HepG2 (cell line): ENCODE measurements at regions not wholly inside any gene's neighbourhood (a gene's known extent, or its start where the extent isn't known, plus 50 kb on each side); places are given as distances from the start of the nearest gene placed in this dataset.

Source experiments
- ATAC-seq: fragments of 200-7000 bp; cut with Tn5 transposase; 3 replicates; pipeline ENCODE4 v1.9.1; 2020; ENCODE audit warnings: mild to moderate bottlenecking, moderate library complexity
- BruUV-seq: library from RNA; stranded (reverse); fragments of 400-500 nt; replicated peaks from 2 replicates; lab custom pipeline; 2021; lab: Mats Ljungman, UMichigan
- CTCF ChIA-PET: fragments of 300-600 bp; formaldehyde crosslinking; extraction: SDS; loops from one replicate; lab custom pipeline; 2021; ENCODE audit warnings: low total read pairs, inconsistent platforms, low intra/inter-chr PET ratio; lab: Yijun Ruan, JAX
- POLR2A ChIA-PET: fragments of 350-600 bp; sonication (Branson Sonifier 250); formaldehyde crosslinking; loops from one replicate; lab custom pipeline; 2020; ENCODE audit warnings: antibody characterized with exemption, inconsistent platforms; lab: Yijun Ruan, JAX
- DNase-seq: peaks from one replicate; pipeline ENCODE4 v3.0.0-alpha.2; 2015; ENCODE audit warnings: low spot score
- FAIRE-seq: peaks from 3 replicates; lab custom pipeline; 2011; peaks lifted over from hg19 to GRCh38; lab: Jason Lieb, UNC
- H2AFZ ChIP-seq: one replicate; pipeline ENCODE4 v1.6.1; 2011; ENCODE audit warnings: low read length, inconsistent platforms
- H3K27ac ChIP-seq: fragments of 300-600 bp; 3 replicates; pipeline ENCODE4 v1.8.0; 2011; ENCODE audit warnings: mixed run types, mild to moderate bottlenecking, mixed read lengths, low read length, inconsistent platforms; ENCODE audit not compliant: insufficient read depth; ENCODE audit errors: extremely low read length
- H3K27me3 ChIP-seq, 2 experiments: fragments of 200-600 bp in 1 of 2; 2 replicates in 1 of 2; 3 replicates in 1 of 2; pipeline versions ENCODE4 v1.6.0 to v1.8.0; 2011; ENCODE audit warnings: low read length in 2 of 2, mild to moderate bottlenecking in 2 of 2, moderate library complexity in 2 of 2, inconsistent platforms in 1 of 2; ENCODE audit not compliant: insufficient read depth in 2 of 2, control insufficient read depth in 1 of 2
- H3K36me3 ChIP-seq, 2 experiments: fragments of 200-600 bp in 1 of 2; replicated peaks in 1 of 2; 2 replicates in 1 of 2; 3 replicates in 1 of 2; pipeline versions ENCODE4 v1.5.1 to v1.8.0; 2011; ENCODE audit warnings: low read length in 2 of 2, inconsistent platforms in 1 of 2; ENCODE audit not compliant: insufficient read depth in 2 of 2, control insufficient read depth in 1 of 2
- H3K4me1 ChIP-seq: 2 replicates; pipeline ENCODE4 v1.5.1; 2012; ENCODE audit warnings: low read length, inconsistent platforms; ENCODE audit not compliant: insufficient read depth
- H3K4me2 ChIP-seq: 2 replicates; pipeline ENCODE4 v1.6.0; 2011; ENCODE audit warnings: low read depth, low read length, inconsistent platforms
- H3K4me3 ChIP-seq, 3 experiments: fragments of 200-600 bp in 1 of 3; sonication (generic), shearing (Covaris generic) in 1 of 3; replicated peaks in 1 of 3; 2 replicates each; pipeline ENCODE4 v1.5.1; 2011 to 2016; ENCODE audit warnings: low read length in 3 of 3, inconsistent platforms in 2 of 3, low read depth in 2 of 3, mild to moderate bottlenecking in 2 of 3, control low read depth in 1 of 3, mixed read lengths in 1 of 3; ENCODE audit not compliant: insufficient read depth in 1 of 3
- H3K79me2 ChIP-seq: one replicate; pipeline ENCODE4 v1.6.1; 2011; ENCODE audit warnings: low read length, inconsistent platforms; ENCODE audit not compliant: insufficient read depth
- H3K9ac ChIP-seq: 2 replicates; pipeline ENCODE4 v1.6.0; 2011; ENCODE audit warnings: mild to moderate bottlenecking, low read depth, low read length, inconsistent platforms; ENCODE audit not compliant: insufficient read depth
- H3K9me3 ChIP-seq: 2 replicates; pipeline ENCODE4 v1.5.1; 2012; ENCODE audit warnings: mild to moderate bottlenecking, low read length
- H4K20me1 ChIP-seq: 2 replicates; pipeline ENCODE4 v1.6.0; 2011; ENCODE audit warnings: inconsistent platforms, mild to moderate bottlenecking, low read length, moderate library complexity; ENCODE audit not compliant: insufficient read depth
- CCAR2 ChIP-seq: fragments of 200-400 bp; formaldehyde crosslinking; optimal IDR thresholded peaks from 2 replicates; pipeline ENCODE3; 2018; ENCODE audit warnings: low read depth, mild to moderate bottlenecking, low read length, moderate library complexity
- HNRNPLL ChIP-seq: fragments of 200-400 bp; formaldehyde crosslinking; IDR thresholded peaks from 2 replicates; pipeline ENCODE4 v1.6.1; 2017; ENCODE audit warnings: mild to moderate bottlenecking, low read depth, low read length; ENCODE audit not compliant: poor library complexity, severe bottlenecking
- MAFK ChIP-seq, 2 experiments: IDR thresholded peaks in 1 of 2; conservative IDR thresholded peaks in 1 of 2; 2 replicates each; pipeline ENCODE4 v1.6.1; 2011; ENCODE audit warnings: improper control_type of control experiment in 2 of 2, low read length in 2 of 2
- NPAS2 ChIP-seq: sonication (generic); formaldehyde crosslinking; IDR thresholded peaks from 2 replicates; pipeline ENCODE4 v1.8.0; 2022; ENCODE audit warnings: mild to moderate bottlenecking, missing genetic modification reagents, borderline replicate concordance
- RAD51 ChIP-seq: fragments of 450-650 bp; IDR thresholded peaks from 2 replicates; pipeline ENCODE4 v1.6.1; 2016; ENCODE audit warnings: borderline replicate concordance
- SOX5 ChIP-seq: IDR thresholded peaks from 2 replicates; pipeline ENCODE4 v1.6.1; 2016; ENCODE audit warnings: borderline replicate concordance
- ZNF251 ChIP-seq: sonication (generic); formaldehyde crosslinking; IDR thresholded peaks from 2 replicates; pipeline ENCODE4 v1.9.0; 2021; ENCODE audit warnings: mild to moderate bottlenecking, missing genetic modification reagents
- ZNF281 ChIP-seq: sonication (generic); formaldehyde crosslinking; IDR thresholded peaks from 2 replicates; pipeline ENCODE4 v1.4.0; 2020; ENCODE audit warnings: missing genetic modification reagents, borderline replicate concordance
- ZNF33A ChIP-seq: sonication (generic); formaldehyde crosslinking; IDR thresholded peaks from 2 replicates; pipeline ENCODE4 v1.5.1; 2020; ENCODE audit warnings: missing genetic modification reagents, mild to moderate bottlenecking, moderate library complexity, borderline replicate concordance
- ZNF503 ChIP-seq: sonication (generic); formaldehyde crosslinking; IDR thresholded peaks from 2 replicates; pipeline ENCODE4 v1.4.0; 2020; ENCODE audit warnings: missing genetic modification reagents
- ZSCAN25 ChIP-seq: sonication (generic); formaldehyde crosslinking; IDR thresholded peaks from 2 replicates; pipeline ENCODE4 v1.8.0; 2022; ENCODE audit warnings: mild to moderate bottlenecking, missing genetic modification reagents
- WGBS: methylation state at CpG from one replicate; pipeline ENCODE4 v1.1.6; 2017; ENCODE audit warnings: low lambda C conversion rate; 5-methylcytosine and 5-hydroxymethylcytosine counted together
- in situ Hi-C: cut with HindIII; loops from 2 replicates; pipeline ENCODE4 v1.10.0; 2017; ENCODE audit warnings: low pct_unique_long_range_greater_than_20kb; ENCODE audit not compliant: extremely low pct_ligation_motif_present
- intact Hi-C: fragments of 100-400 bp; cut with micrococcal nuclease; formaldehyde crosslinking; loops from one replicate; pipeline ENCODE4 v1.10.0; 2022; ENCODE audit not compliant: unreplicated experiment

- WGBS = 2% methylated on average over 2 of the region's 4 CpGs
- Histone ChIP-seq H3K9me3 (no peaks in the 10 kb centered on the region), H3K4me1 (no peaks in the 10 kb centered on the region), H3K9ac (no peak overlapping the region), H2AFZ (no peak overlapping the region), H3K4me3 (no peak overlapping the region), H3K79me2 (no peaks in the 10 kb centered on the region), H3K36me3 (no peaks in the 10 kb centered on the region), H3K27me3 (no peaks in the 10 kb centered on the region), H4K20me1 (no peaks in the 10 kb centered on the region), H3K27ac (no peak overlapping the region), H3K4me2 (no peak overlapping the region)
- FAIRE-seq (no peak), DNase-seq (no peak), ATAC-seq (no peak)
- intact Hi-C loops (no loop called here), in situ Hi-C loops (no loop called here)
- ChIA-PET CTCF (no interaction called here), POLR2A (no interaction called here)
- no peak for TF ChIP-seq ZNF503
- no peak for TF ChIP-seq ZNF33A (CRISPR knock-in tag)
- no peak for TF ChIP-seq ZSCAN25 (CRISPR knock-in tag)
- no peak for TF ChIP-seq CCAR2
- TF ChIP-seq ZNF251 (CRISPR knock-in tag) = no peak
- no peak for TF ChIP-seq RAD51
- TF ChIP-seq NPAS2 = no peak
- no TSS peak for BruUV-seq
These were observed 289.5 kb downstream of the GLUD2 start for GRCh38 chrX:121336831-121337421.

GRCh38 chrX:121337816-121338215, 290.4 kb downstream of the GLUD2 start:
- no peak for ATAC-seq
- Histone ChIP-seq H3K4me3 (no peak overlapping the region), H3K4me1 (no peaks in the 10 kb centered on the region), H3K27me3 (no peaks in the 10 kb centered on the region), H3K36me3 (no peaks in the 10 kb centered on the region), H3K9ac (no peak overlapping the region), H3K79me2 (no peaks in the 10 kb centered on the region), H3K4me2 (no peak overlapping the region), H4K20me1 (no peaks in the 10 kb centered on the region), H3K9me3 (no peaks in the 10 kb centered on the region), H2AFZ (no peak overlapping the region), H3K27ac (no peak overlapping the region)
- TF ChIP-seq HNRNPLL (no peak), SOX5 (no peak), ZNF281 (CRISPR knock-in tag) (no peak), MAFK (conservative IDR thresholded peaks at IDR 0.05 in 1 of 2, IDR thresholded peaks at IDR 0.05 in 1 of 2; ENCODE audit: low read length in 2 of 2) (no peak)
- in situ Hi-C loops (no loop called here), intact Hi-C loops (no loop called here)
- ChIA-PET POLR2A (no interaction called here), CTCF (no interaction called here)
- no peak for FAIRE-seq
- DNase-seq = no peak
- 0% methylated on average over 1 of the region's 2 CpGs for WGBS
- BruUV-seq = no TSS peak
